ENCODE measurements at regions not wholly inside any gene's neighbourhood (a gene's known extent, or its start where the extent isn't known, plus 50 kb on each side); places are given as distances from the start of the nearest gene placed in this dataset.

DNA sequence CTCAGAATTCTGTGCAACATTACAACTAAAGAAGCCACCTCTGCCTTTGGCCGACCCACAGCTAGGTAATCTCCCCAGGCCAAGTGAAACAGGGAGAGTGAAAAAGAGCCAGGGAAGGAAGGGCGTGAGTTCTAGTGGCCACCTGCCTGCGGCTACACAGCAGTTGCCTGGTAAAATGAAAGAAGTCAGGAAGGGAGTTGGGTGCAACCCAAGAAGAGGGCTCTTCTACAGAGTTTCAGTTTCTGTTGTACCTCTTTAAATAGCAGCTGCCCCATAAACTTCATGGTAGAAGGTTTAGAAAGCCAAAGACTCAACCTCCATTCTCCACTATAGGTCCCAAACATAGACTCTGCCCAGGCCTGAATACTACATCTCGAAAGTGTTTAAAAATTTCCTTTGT lies 76.2 kb upstream of the TMEM168 start:
- TF ChIP-seq, protein P1, sequence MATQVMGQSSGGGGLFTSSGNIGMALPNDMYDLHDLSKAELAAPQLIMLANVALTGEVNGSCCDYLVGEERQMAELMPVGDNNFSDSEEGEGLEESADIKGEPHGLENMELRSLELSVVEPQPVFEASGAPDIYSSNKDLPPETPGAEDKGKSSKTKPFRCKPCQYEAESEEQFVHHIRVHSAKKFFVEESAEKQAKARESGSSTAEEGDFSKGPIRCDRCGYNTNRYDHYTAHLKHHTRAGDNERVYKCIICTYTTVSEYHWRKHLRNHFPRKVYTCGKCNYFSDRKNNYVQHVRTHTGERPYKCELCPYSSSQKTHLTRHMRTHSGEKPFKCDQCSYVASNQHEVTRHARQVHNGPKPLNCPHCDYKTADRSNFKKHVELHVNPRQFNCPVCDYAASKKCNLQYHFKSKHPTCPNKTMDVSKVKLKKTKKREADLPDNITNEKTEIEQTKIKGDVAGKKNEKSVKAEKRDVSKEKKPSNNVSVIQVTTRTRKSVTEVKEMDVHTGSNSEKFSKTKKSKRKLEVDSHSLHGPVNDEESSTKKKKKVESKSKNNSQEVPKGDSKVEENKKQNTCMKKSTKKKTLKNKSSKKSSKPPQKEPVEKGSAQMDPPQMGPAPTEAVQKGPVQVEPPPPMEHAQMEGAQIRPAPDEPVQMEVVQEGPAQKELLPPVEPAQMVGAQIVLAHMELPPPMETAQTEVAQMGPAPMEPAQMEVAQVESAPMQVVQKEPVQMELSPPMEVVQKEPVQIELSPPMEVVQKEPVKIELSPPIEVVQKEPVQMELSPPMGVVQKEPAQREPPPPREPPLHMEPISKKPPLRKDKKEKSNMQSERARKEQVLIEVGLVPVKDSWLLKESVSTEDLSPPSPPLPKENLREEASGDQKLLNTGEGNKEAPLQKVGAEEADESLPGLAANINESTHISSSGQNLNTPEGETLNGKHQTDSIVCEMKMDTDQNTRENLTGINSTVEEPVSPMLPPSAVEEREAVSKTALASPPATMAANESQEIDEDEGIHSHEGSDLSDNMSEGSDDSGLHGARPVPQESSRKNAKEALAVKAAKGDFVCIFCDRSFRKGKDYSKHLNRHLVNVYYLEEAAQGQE (IDR thresholded peaks at IDR 0.05; ENCODE audit: unreplicated experiment) = no peak
- TF ChIP-seq EZH2phosphoT487 (IDR thresholded peaks at IDR 0.05; ENCODE audit: unreplicated experiment) (no peak), POLR2AphosphoS5 (IDR thresholded peaks at IDR 0.05; ENCODE audit: low read depth) (no peak)
- TF ChIP-seq, protein P2, sequence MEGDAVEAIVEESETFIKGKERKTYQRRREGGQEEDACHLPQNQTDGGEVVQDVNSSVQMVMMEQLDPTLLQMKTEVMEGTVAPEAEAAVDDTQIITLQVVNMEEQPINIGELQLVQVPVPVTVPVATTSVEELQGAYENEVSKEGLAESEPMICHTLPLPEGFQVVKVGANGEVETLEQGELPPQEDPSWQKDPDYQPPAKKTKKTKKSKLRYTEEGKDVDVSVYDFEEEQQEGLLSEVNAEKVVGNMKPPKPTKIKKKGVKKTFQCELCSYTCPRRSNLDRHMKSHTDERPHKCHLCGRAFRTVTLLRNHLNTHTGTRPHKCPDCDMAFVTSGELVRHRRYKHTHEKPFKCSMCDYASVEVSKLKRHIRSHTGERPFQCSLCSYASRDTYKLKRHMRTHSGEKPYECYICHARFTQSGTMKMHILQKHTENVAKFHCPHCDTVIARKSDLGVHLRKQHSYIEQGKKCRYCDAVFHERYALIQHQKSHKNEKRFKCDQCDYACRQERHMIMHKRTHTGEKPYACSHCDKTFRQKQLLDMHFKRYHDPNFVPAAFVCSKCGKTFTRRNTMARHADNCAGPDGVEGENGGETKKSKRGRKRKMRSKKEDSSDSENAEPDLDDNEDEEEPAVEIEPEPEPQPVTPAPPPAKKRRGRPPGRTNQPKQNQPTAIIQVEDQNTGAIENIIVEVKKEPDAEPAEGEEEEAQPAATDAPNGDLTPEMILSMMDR (conservative IDR thresholded peaks at IDR 0.05; ENCODE audit: low read depth in 2 of 2) = no peak

Data from GM23338 (cell line).